ENCODE measurements at regions not wholly inside any gene's neighbourhood (a gene's known extent, or its start where the extent isn't known, plus 50 kb on each side); places are given as distances from the start of the nearest gene placed in this dataset.
A peak's percentile ranks its signal among the peaks of the same experiment; 100 is the strongest.

DNA sequence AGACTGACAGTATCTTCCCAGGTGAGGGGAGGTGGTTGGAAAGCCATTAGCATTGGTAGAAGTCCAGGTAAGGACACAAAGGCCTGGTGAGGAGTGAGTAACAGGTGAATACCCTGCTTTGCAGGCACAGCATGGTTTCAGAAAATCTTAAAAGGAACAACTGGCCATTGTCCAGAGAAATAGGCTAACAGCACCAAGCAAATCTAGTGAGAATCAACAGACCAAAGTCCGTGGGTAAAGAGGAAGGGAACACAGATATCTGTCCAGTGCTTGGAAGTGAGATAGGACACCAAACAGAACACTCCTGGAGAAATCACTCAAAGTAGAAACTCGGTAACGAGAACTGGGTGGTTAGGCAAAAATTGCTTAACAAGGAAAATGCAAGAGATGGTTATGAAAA is 88.8 kb upstream of the RPRM start:
- Mint-ChIP-seq H3K4me3 (ENCODE audit: unreplicated experiment) (no peak overlapping the region), H3K36me3 (ENCODE audit: low read depth, unreplicated experiment) (no peaks in the 10 kb centered on the region), H3K4me1 (ENCODE audit: unreplicated experiment) (no peaks in the 10 kb centered on the region), H3K27ac (ENCODE audit: unreplicated experiment) (no peak overlapping the region), H3K27me3 (ENCODE audit: unreplicated experiment) (no peaks in the 10 kb centered on the region), H3K9me3 (ENCODE audit: unreplicated experiment) (no peaks in the 10 kb centered on the region)
- TF ChIP-seq, protein P1, sequence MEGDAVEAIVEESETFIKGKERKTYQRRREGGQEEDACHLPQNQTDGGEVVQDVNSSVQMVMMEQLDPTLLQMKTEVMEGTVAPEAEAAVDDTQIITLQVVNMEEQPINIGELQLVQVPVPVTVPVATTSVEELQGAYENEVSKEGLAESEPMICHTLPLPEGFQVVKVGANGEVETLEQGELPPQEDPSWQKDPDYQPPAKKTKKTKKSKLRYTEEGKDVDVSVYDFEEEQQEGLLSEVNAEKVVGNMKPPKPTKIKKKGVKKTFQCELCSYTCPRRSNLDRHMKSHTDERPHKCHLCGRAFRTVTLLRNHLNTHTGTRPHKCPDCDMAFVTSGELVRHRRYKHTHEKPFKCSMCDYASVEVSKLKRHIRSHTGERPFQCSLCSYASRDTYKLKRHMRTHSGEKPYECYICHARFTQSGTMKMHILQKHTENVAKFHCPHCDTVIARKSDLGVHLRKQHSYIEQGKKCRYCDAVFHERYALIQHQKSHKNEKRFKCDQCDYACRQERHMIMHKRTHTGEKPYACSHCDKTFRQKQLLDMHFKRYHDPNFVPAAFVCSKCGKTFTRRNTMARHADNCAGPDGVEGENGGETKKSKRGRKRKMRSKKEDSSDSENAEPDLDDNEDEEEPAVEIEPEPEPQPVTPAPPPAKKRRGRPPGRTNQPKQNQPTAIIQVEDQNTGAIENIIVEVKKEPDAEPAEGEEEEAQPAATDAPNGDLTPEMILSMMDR (IDR thresholded peaks at IDR 0.05; ENCODE audit: unreplicated experiment), result no peak
- no peak for DNase-seq (ENCODE audit: low spot score)

- no peaks in the 10 kb centered on the region for H3K36me3 Mint-ChIP-seq (ENCODE audit: low read depth, unreplicated experiment)
- no peak for DNase-seq (ENCODE audit: low spot score)
- TF ChIP-seq, protein P1 (IDR thresholded peaks at IDR 0.05; ENCODE audit: unreplicated experiment), result no peak
- H3K9me3 Mint-ChIP-seq (ENCODE audit: unreplicated experiment), result no peaks in the 10 kb centered on the region
- H3K4me1 Mint-ChIP-seq (ENCODE audit: unreplicated experiment), result no peaks in the 10 kb centered on the region
- no peaks in the 10 kb centered on the region for H3K27me3 Mint-ChIP-seq (ENCODE audit: unreplicated experiment)
- no peak overlapping the region for H3K27ac Mint-ChIP-seq (ENCODE audit: unreplicated experiment)
- H3K4me3 Mint-ChIP-seq (ENCODE audit: unreplicated experiment), result no peak overlapping the region
These were observed 89.5 kb upstream of the RPRM start for GRCh38 chr2:153568105-153568504.

- DNase-seq (ENCODE audit: low spot score), result no peak
- Mint-ChIP-seq H3K27ac (ENCODE audit: unreplicated experiment) (no peak overlapping the region), H3K4me1 (ENCODE audit: unreplicated experiment) (no peaks in the 10 kb centered on the region), H3K36me3 (ENCODE audit: low read depth, unreplicated experiment) (no peaks in the 10 kb centered on the region), H3K27me3 (ENCODE audit: unreplicated experiment) (no peaks in the 10 kb centered on the region), H3K4me3 (ENCODE audit: unreplicated experiment) (no peak overlapping the region), H3K9me3 (ENCODE audit: unreplicated experiment) (no peaks in the 10 kb centered on the region)
- TF ChIP-seq, protein P1 (IDR thresholded peaks at IDR 0.05; ENCODE audit: unreplicated experiment), result peak; percentile 16
These were observed 96.8 kb upstream of the RPRM start for GRCh38 chr2:153575171-153575853.

DNA sequence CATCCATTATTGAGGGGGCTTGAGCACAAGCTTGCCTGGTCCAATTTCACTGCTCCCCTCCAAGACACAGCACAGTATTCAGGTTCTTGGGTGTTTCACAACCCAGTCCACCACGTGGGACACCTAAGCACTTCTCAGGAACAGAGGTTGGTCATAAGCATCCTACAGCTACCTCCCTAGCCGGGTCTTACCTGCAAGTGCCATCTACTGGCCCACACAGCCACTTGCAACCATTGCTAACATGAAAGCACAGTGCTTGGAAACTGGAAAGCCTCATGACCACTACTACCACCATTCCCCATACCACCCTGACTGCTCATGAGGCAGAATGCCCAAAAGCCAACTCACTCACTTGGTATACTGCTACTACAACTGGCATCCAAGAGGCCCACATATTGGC is 105.7 kb upstream of the RPRM start:
- DNase-seq (ENCODE audit: low spot score), result no peak
- H3K36me3 Mint-ChIP-seq (ENCODE audit: low read depth, unreplicated experiment), result peaks cover 6% of the 10 kb centered on the region

DNA sequence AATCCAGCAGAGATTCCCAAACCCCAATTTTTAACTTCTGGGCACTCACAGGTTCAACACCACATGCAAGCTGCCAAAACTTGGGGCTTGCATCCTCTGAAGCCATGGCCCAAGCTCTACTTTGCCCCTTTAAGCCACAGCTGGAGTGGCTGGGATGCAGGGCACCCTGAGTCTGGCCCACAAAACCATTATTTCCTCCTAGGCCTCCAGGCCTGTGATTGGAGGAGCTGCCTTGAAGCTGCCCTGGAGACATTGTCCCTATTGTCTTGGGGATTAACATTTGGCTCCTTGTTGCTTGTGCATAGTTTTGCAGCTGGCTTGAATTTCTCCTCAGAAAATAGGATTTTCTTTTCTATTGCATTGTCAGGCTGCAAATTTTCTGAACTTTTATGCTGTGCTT is 109.8 kb upstream of the RPRM start:
- peaks cover 10% of the 10 kb centered on the region for H3K36me3 Mint-ChIP-seq (ENCODE audit: low read depth, unreplicated experiment)
- H3K27ac Mint-ChIP-seq (ENCODE audit: unreplicated experiment), result no peak overlapping the region
- H3K27me3 Mint-ChIP-seq (ENCODE audit: unreplicated experiment), result peaks cover 1% of the 10 kb centered on the region
- H3K4me1 Mint-ChIP-seq (ENCODE audit: unreplicated experiment), result no peaks in the 10 kb centered on the region
- peaks cover 8% of the 10 kb centered on the region for H3K9me3 Mint-ChIP-seq (ENCODE audit: unreplicated experiment)
- no peak for DNase-seq (ENCODE audit: low spot score)
- no peak overlapping the region for H3K4me3 Mint-ChIP-seq (ENCODE audit: unreplicated experiment)
- TF ChIP-seq, protein P1 (IDR thresholded peaks at IDR 0.05; ENCODE audit: unreplicated experiment), result no peak

More for the DNA sequence above, 105.7 kb upstream of the RPRM start:
- Mint-ChIP-seq H3K27ac (ENCODE audit: unreplicated experiment) (no peak overlapping the region), H3K4me3 (ENCODE audit: unreplicated experiment) (no peak overlapping the region), H3K4me1 (ENCODE audit: unreplicated experiment) (no peaks in the 10 kb centered on the region), H3K27me3 (ENCODE audit: unreplicated experiment) (no peaks in the 10 kb centered on the region), H3K9me3 (ENCODE audit: unreplicated experiment) (peaks cover 8% of the 10 kb centered on the region)
- TF ChIP-seq, protein P1 (IDR thresholded peaks at IDR 0.05; ENCODE audit: unreplicated experiment), result no peak
